OCI-LY1 (cell line): ENCODE measurements at regions not wholly inside any gene's neighbourhood (a gene's known extent, or its start where the extent isn't known, plus 50 kb on each side); places are given as distances from the start of the nearest gene placed in this dataset.

ENCODE experiments used
- EZH2 ChIP-seq: fragments of 200-600 bp; sonication (generic), shearing (Covaris generic); IDR thresholded peaks from 2 replicates; pipeline ENCODE4 v1.8.0; 2017; ENCODE audit warnings: borderline replicate concordance, mixed run types, mild to moderate bottlenecking, antibody characterized with exemption, low read length, moderate library complexity, mixed read lengths
- TF ChIP-seq, protein P1 (sequence below): fragments of 200-600 bp; sonication (generic), shearing (Covaris generic); IDR thresholded peaks from 2 replicates; pipeline ENCODE4 v1.5.1; 2017; ENCODE audit warnings: mild to moderate bottlenecking, antibody characterized with exemption, low read length, moderate library complexity, mixed read lengths

DNA sequence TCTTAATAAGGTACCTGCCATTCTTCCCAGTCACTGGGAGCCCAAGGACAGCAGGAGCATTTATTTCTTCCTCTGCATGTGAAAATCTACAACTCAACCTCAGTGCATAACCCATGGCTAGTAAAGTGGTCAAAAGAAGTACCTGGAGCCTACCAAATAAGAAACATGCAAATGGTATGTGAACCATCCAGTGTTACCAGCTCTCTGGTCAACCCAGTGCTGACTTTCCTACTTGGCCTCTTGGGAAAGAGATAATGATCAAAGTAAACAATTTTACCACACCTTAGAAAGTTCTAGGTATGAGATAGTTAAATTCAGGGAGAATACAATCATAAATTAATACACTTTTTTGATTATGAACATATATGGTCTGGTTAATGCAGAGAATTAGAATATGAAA is 325.6 kb downstream of the ENC1 start:
- TF ChIP-seq, protein P1, sequence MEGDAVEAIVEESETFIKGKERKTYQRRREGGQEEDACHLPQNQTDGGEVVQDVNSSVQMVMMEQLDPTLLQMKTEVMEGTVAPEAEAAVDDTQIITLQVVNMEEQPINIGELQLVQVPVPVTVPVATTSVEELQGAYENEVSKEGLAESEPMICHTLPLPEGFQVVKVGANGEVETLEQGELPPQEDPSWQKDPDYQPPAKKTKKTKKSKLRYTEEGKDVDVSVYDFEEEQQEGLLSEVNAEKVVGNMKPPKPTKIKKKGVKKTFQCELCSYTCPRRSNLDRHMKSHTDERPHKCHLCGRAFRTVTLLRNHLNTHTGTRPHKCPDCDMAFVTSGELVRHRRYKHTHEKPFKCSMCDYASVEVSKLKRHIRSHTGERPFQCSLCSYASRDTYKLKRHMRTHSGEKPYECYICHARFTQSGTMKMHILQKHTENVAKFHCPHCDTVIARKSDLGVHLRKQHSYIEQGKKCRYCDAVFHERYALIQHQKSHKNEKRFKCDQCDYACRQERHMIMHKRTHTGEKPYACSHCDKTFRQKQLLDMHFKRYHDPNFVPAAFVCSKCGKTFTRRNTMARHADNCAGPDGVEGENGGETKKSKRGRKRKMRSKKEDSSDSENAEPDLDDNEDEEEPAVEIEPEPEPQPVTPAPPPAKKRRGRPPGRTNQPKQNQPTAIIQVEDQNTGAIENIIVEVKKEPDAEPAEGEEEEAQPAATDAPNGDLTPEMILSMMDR: no peak
- no peak for TF ChIP-seq EZH2
